HEK293 (cell line): ENCODE measurements at regions not wholly inside any gene's neighbourhood (a gene's known extent, or its start where the extent isn't known, plus 50 kb on each side); places are given as distances from the start of the nearest gene placed in this dataset.

Experiments
- CTCF ChIA-PET: fragments of 350-600 bp; formaldehyde crosslinking; extraction: SDS; loops from one replicate; lab custom pipeline; 2021; ENCODE audit warnings: antibody characterized with exemption; lab: Yijun Ruan, JAX
- POLR2A ChIA-PET: fragments of 300-600 bp; formaldehyde crosslinking; extraction: SDS; loops from one replicate; lab custom pipeline; 2020; ENCODE audit warnings: antibody characterized with exemption, inconsistent platforms; lab: Yijun Ruan, JAX
- H3K27ac ChIP-seq: fragments of 200-500 bp; sonication (Bioruptor generic); 2 replicates; pipeline ENCODE4 v1.5.1; 2014; ENCODE audit warnings: low read depth, low read length, control low read depth, inconsistent platforms; ENCODE audit errors: extremely low read depth
- H3K36me3 ChIP-seq, 2 experiments: fragments of 200-500 bp in 1 of 2; sonication (Bioruptor generic) in 1 of 2; 1 replicate in 1 of 2; 2 replicates in 1 of 2; pipeline ENCODE4 v1.5.1; 2014 to 2017; ENCODE audit warnings: inconsistent platforms in 2 of 2, low read length in 2 of 2; ENCODE audit not compliant: control insufficient read depth in 2 of 2, insufficient read depth in 1 of 2
- H3K4me1 ChIP-seq: fragments of 200-500 bp; sonication (Bioruptor generic); 2 replicates; pipeline ENCODE4 v1.5.1; 2014; ENCODE audit warnings: mild to moderate bottlenecking, low read length, inconsistent platforms; ENCODE audit not compliant: control insufficient read depth, insufficient read depth
- H3K4me3 ChIP-seq: 2 replicates; pipeline ENCODE4 v1.5.1; 2011; ENCODE audit warnings: low read depth, mild to moderate bottlenecking, control low read depth, low read length, moderate library complexity
- H3K9me3 ChIP-seq: fragments of 200-500 bp; sonication (Bioruptor generic); 2 replicates; pipeline ENCODE4 v1.5.1; 2014; ENCODE audit warnings: low read depth, low read length, inconsistent platforms; ENCODE audit not compliant: control insufficient read depth, insufficient read depth
- ATF2 ChIP-seq: fragments of 450-650 bp; formaldehyde crosslinking; IDR thresholded peaks from 2 replicates; pipeline ENCODE4 v1.5.1; 2016; ENCODE audit warnings: missing biosample characterization, missing genetic modification characterization, low read depth
- GLI2 ChIP-seq: fragments of 450-650 bp; formaldehyde crosslinking; IDR thresholded peaks from 2 replicates; pipeline ENCODE4; 2017; ENCODE audit warnings: missing biosample characterization, missing genetic modification characterization, low read depth, borderline replicate concordance
- HOXC10 ChIP-seq: sonication (generic); formaldehyde crosslinking; IDR thresholded peaks from 2 replicates; pipeline ENCODE4 v1.8.1; 2023; ENCODE audit warnings: mild to moderate bottlenecking, missing genetic modification reagents
- ZBTB11 ChIP-seq: fragments of 450-650 bp; formaldehyde crosslinking; conservative IDR thresholded peaks from 2 replicates; pipeline ENCODE4 v1.5.1; 2016; ENCODE audit warnings: low read depth, missing biosample characterization, missing genetic modification characterization
- ZBTB26 ChIP-seq: fragments of 450-650 bp; formaldehyde crosslinking; optimal IDR thresholded peaks from 2 replicates; pipeline ENCODE3; 2016; ENCODE audit warnings: missing biosample characterization, mild to moderate bottlenecking, missing genetic modification characterization
- ZNF16 ChIP-seq: fragments of 450-650 bp; formaldehyde crosslinking; IDR thresholded peaks from 2 replicates; pipeline ENCODE4 v1.5.1; 2016; ENCODE audit warnings: low read depth, missing biosample characterization, missing genetic modification characterization
- ZNF184 ChIP-seq: fragments of 450-650 bp; IDR thresholded peaks from 2 replicates; pipeline ENCODE4 v1.5.1; 2018; ENCODE audit warnings: missing biosample characterization, mild to moderate bottlenecking, missing genetic modification characterization
- ZNF423 ChIP-seq: fragments of 450-650 bp; formaldehyde crosslinking; IDR thresholded peaks from 2 replicates; pipeline ENCODE4 v1.5.1; 2016; ENCODE audit warnings: missing biosample characterization, missing genetic modification characterization
- ZNF501 ChIP-seq: fragments of 450-650 bp; formaldehyde crosslinking; IDR thresholded peaks from 2 replicates; pipeline ENCODE4 v1.5.1; 2016; ENCODE audit warnings: missing biosample characterization, missing genetic modification characterization
- ZNF629 ChIP-seq: fragments of 450-650 bp; formaldehyde crosslinking; IDR thresholded peaks from 2 replicates; pipeline ENCODE4 v1.5.1; 2017; ENCODE audit warnings: missing biosample characterization, missing genetic modification characterization
- ZNF704 ChIP-seq: fragments of 450-650 bp; formaldehyde crosslinking; IDR thresholded peaks from 2 replicates; pipeline ENCODE4 v1.5.1; 2016; ENCODE audit warnings: missing biosample characterization, missing genetic modification characterization
- ZNF76 ChIP-seq: fragments of 450-650 bp; formaldehyde crosslinking; IDR thresholded peaks from 2 replicates; pipeline ENCODE4; 2016; ENCODE audit warnings: low read depth, missing biosample characterization, missing genetic modification characterization, borderline replicate concordance
- ZNF777 ChIP-seq: fragments of 450-650 bp; formaldehyde crosslinking; IDR thresholded peaks from 2 replicates; pipeline ENCODE4 v1.5.1; 2017; ENCODE audit warnings: missing biosample characterization, missing genetic modification characterization, borderline replicate concordance

- CTCF ChIA-PET = no interaction called here
- POLR2A ChIA-PET = no interaction called here
- H3K4me1 ChIP-seq = no peaks in the 10 kb centered on the region
- H3K9me3 ChIP-seq = no peaks in the 10 kb centered on the region
- no peak overlapping the region for H3K27ac ChIP-seq
- no peak for TF ChIP-seq ZBTB26 (tag by site-specific recombination)
- no peak for TF ChIP-seq ZNF184 (tag by site-specific recombination)
- no peak for TF ChIP-seq ZNF777 (tag by site-specific recombination)
- TF ChIP-seq, all 188 proteins: peak for 0
- H3K36me3 ChIP-seq = no peaks in the 10 kb centered on the region
- no peak overlapping the region for H3K4me3 ChIP-seq
These were observed 566.3 kb upstream of the CADM1 start for GRCh38 chr11:116070520-116070919.

- TF ChIP-seq ZNF16 (tag by site-specific recombination) = no peak
- TF ChIP-seq ZNF501 (tag by site-specific recombination) = no peak
- TF ChIP-seq GLI2 = no peak
- no peak for TF ChIP-seq ZNF423 (tag by site-specific recombination)
- no peak for TF ChIP-seq ZNF629 (tag by site-specific recombination)
- TF ChIP-seq, all 188 proteins: peak for 0
- Histone ChIP-seq H3K9me3 (no peaks in the 10 kb centered on the region), H3K27ac (no peak overlapping the region), H3K4me1 (no peaks in the 10 kb centered on the region; the same call in 1 of the 2 replicates), H3K36me3 (no peaks in the 10 kb centered on the region), H3K4me3 (no peak overlapping the region)
- ChIA-PET POLR2A (no interaction called here), CTCF (no interaction called here)
These were observed 562.6 kb upstream of the CADM1 start for GRCh38 chr11:116066777-116067176.

- no peaks in the 10 kb centered on the region; the same call in 1 of the 2 replicates for H3K4me1 ChIP-seq
- no peak for TF ChIP-seq ZNF76 (tag by site-specific recombination)
- TF ChIP-seq HOXC10 (CRISPR knock-in tag) = no peak
- no peak for TF ChIP-seq ATF2 (tag by site-specific recombination)
- TF ChIP-seq ZBTB11 (tag by site-specific recombination) = no peak
- no peak for TF ChIP-seq ZNF704 (tag by site-specific recombination)
- H3K27ac ChIP-seq = no peak overlapping the region
- ChIA-PET POLR2A (no interaction called here), CTCF (no interaction called here)
- H3K36me3 ChIP-seq = no peaks in the 10 kb centered on the region
- no peak overlapping the region for H3K4me3 ChIP-seq
- H3K9me3 ChIP-seq = no peaks in the 10 kb centered on the region
These were observed 561.8 kb upstream of the CADM1 start for GRCh38 chr11:116065986-116066385.
